ENCODE measurements at regions not wholly inside any gene's neighbourhood (a gene's known extent, or its start where the extent isn't known, plus 50 kb on each side); places are given as distances from the start of the nearest gene placed in this dataset.

- DNase-seq (ENCODE audit: low read depth in 2 of 2): no peak
Measured at GRCh38 chr9:80547613-80548012, 975.8 kb downstream of the TLE4 start.

- DNase-seq (ENCODE audit: low read depth in 2 of 2): no peak
Measured at GRCh38 chr9:80540387-80540786, 968.6 kb downstream of the TLE4 start.

GRCh38 chr9:80538976-80539375, 967.2 kb downstream of the TLE4 start:
- DNase-seq (ENCODE audit: low read depth in 2 of 2): no peak

- no peak for DNase-seq (ENCODE audit: low read depth in 2 of 2)
Measured at GRCh38 chr9:80522465-80522864, 950.7 kb downstream of the TLE4 start.

GRCh38 chr9:80521151-80521550, 949.4 kb downstream of the TLE4 start:
- no peak for DNase-seq (ENCODE audit: low read depth in 2 of 2)

- no peak for DNase-seq (ENCODE audit: low read depth in 2 of 2)
Measured at GRCh38 chr9:80520231-80520630, 948.5 kb downstream of the TLE4 start.

- DNase-seq (ENCODE audit: low read depth in 2 of 2): no peak
Measured at GRCh38 chr9:80518441-80518840, 946.7 kb downstream of the TLE4 start.

- no peak for DNase-seq (ENCODE audit: low read depth in 2 of 2)
Measured at GRCh38 chr9:80516679-80517078, 944.9 kb downstream of the TLE4 start.

GRCh38 chr9:80509358-80509757, 937.6 kb downstream of the TLE4 start:
- no peak for DNase-seq (ENCODE audit: low read depth in 2 of 2)

GRCh38 chr9:80507611-80508010, 935.8 kb downstream of the TLE4 start:
- no peak for DNase-seq (ENCODE audit: low read depth in 2 of 2)

GRCh38 chr9:80504601-80505230, 933.0 kb downstream of the TLE4 start:
- DNase-seq (ENCODE audit: low read depth in 2 of 2): no peak

- DNase-seq (ENCODE audit: low read depth in 2 of 2): no peak
Measured at GRCh38 chr9:80503671-80504281, 932.0 kb downstream of the TLE4 start.

GRCh38 chr9:80502306-80502705, 930.5 kb downstream of the TLE4 start:
- no peak for DNase-seq (ENCODE audit: low read depth in 2 of 2)

- no peak for DNase-seq (ENCODE audit: low read depth in 2 of 2)
Measured at GRCh38 chr9:80501635-80502034, 929.9 kb downstream of the TLE4 start.

- no peak for DNase-seq (ENCODE audit: low read depth in 2 of 2)
Measured at GRCh38 chr9:80500300-80500699, 928.5 kb downstream of the TLE4 start.

- no peak for DNase-seq (ENCODE audit: low read depth in 2 of 2)
Measured at GRCh38 chr9:80498001-80498555, 926.3 kb downstream of the TLE4 start.

- no peak for DNase-seq (ENCODE audit: low read depth in 2 of 2)
Measured at GRCh38 chr9:80496901-80497556, 925.3 kb downstream of the TLE4 start.

- DNase-seq (ENCODE audit: low read depth in 2 of 2): no peak
Measured at GRCh38 chr9:80493258-80493657, 921.5 kb downstream of the TLE4 start.

GRCh38 chr9:80492221-80492620, 920.5 kb downstream of the TLE4 start:
- DNase-seq (ENCODE audit: low read depth in 2 of 2): no peak

- DNase-seq (ENCODE audit: low read depth in 2 of 2): no peak
Measured at GRCh38 chr9:80491086-80491696, 919.4 kb downstream of the TLE4 start.

- DNase-seq (ENCODE audit: low read depth in 2 of 2): no peak
Measured at GRCh38 chr9:80489329-80489728, 917.6 kb downstream of the TLE4 start.

- DNase-seq (ENCODE audit: low read depth in 2 of 2): no peak
Measured at GRCh38 chr9:80485420-80486250, 913.9 kb downstream of the TLE4 start.

Measured in activated CD4-positive, alpha-beta T cell treated with anti-CD3 and anti-CD28 coated beads for 24 hours (primary cell).